Activated gamma-delta T cell (primary cell): ENCODE measurements at regions not wholly inside any gene's neighbourhood (a gene's known extent, or its start where the extent isn't known, plus 50 kb on each side); places are given as distances from the start of the nearest gene placed in this dataset.
"Not testable (repeated sequence)": the region's sequence is repeated elsewhere in the genome, so short reads cannot be mapped to it uniquely, and the experiment has no call there.

ENCODE experiments used
- DNase-seq: peaks from one replicate; lab custom pipeline; 2025; lab: John Stamatoyannopoulos, UW

DNA sequence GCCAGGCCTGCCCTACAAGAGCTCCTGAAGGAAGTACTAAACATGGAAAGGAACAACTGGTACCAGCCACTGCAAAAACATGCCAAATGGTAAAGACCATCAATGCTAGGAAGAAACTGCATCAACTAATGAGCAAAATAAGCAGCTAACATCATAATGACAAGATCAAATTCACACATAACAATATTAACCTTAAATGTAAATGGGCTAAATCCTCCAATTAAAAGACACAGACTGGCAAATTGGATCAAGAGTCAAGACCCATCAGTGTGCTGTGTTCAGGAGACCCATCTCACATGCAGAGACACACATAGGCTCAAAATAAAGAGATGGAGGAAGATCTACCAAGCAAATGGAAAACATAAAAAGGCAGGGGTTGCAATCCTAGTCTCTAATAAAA lies 119.0 kb upstream of the CARMIL1 start:
- DNase-seq, result not testable (repeated sequence)

DNA sequence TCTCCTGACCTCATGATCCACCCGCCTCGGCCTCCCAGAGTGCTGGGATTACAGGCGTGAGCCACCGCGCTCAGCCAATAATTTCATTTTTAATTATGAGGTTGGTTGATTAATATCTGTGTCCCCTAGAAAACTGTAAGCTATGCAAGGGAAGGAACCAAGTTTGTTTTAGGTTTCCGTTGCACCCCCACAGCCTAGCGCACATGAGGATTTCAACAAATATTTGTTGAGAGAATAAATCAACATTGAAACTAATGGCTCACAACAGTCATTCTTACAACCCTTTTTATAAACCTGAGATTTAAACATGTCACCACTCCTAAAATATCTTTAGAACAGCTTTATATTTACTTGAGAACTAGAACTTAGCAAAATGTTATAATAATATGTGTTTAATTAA lies 114.0 kb upstream of the CARMIL1 start:
- DNase-seq, result no peak

DNA sequence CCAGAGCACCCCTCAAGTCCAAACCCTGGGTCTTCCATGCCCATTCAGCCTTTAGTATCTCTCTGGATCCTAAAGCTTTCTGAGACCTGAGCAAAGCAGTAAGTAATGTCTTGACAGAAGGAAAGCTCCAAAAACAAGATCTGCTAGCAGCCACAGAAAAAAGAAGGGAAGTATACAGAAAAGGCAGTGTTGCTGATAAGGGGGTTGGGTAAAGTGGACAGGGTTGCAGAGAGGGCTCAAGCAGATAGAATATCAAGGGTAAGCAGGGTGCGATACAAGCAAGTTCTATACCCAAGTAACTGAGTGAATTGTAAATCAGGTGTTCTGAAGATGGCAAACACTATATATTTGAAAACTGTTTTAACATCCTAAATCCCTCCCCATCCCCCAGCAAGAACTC lies 113.4 kb upstream of the CARMIL1 start:
- DNase-seq, result no peak

DNA sequence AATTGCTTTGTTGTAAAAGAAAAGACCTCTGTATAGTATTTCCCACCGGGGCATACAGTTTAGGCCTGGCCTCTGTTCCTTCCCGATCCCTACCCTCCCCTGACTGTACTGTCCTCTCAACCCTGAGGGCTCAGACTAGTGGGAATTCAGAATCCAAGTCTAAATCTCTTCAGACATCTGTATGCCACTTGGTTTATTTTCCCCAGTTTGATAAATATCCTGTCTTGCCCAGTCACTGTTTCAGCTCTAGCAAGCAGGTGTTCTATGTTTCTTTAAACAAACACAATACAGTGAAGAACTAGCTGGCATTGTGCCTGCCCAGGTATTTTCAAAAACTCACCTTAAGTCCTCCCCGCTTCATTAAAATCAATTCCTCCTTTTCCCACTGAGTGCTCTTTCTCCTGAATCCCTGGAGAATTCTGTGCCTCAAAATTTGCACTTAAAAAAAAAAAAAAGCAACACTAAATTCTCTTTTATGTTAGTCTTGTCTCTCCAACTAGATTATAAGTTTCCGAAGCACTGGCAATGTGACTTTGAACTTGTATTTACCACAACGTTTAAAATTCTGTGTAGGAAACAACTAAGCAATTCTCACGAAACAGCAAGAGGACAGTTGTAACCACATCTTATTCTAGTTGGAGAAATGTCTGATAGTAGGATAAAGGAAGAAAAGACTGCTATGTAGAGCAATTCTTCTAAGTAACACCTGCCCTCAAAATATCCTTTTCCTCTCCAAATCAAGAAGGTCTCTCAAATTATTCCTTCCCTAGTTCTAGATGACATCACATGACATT lies 112.0 kb upstream of the CARMIL1 start:
- DNase-seq, result no peak

- DNase-seq, result no peak
These were observed 111.2 kb upstream of the CARMIL1 start for GRCh38 chr6:25167961-25168360.

DNA sequence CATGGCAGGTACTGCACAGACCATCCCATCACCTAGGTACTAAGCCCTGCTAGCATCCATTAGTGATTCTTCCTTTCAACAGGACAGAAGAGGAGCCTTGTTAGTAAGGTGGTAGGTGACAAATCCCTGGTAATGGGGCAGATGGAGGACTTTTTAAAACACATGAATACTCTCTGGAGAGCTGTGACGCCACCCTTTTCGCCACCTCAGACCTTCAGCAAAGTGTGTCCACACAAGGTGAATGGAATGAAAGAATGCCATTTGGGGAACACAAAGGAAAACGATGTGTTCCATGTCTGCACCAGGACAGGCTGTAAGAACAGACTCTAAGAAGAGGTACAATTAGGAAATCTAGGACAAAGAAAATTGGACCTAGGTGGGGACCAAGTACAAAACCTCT lies 110.5 kb upstream of the CARMIL1 start:
- DNase-seq, result no peak

GRCh38 chr6:25169553-25169952 lies 109.6 kb upstream of the CARMIL1 start:
- no peak for DNase-seq

GRCh38 chr6:25169961-25170360 lies 109.2 kb upstream of the CARMIL1 start:
- no peak for DNase-seq

GRCh38 chr6:25170640-25171039 lies 108.5 kb upstream of the CARMIL1 start:
- no peak for DNase-seq

DNA sequence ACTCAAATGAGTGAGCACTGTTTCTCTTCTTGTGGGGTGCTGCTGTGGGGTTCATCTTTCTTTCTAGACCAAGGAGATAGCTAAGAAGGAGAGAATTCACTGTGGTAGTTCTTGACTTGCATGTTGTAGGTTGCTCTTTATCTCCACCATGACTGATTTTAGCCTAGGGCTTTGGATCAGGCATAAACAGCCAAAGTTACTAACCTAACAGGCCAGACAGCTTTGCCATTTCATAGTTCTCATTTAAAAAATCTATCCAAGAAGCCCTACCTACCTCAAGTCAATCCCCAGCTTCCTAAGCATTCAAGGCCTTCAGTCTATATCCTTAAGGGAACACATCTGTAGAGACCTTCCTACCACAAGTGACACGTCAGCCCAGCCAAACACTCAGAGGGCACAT lies 107.9 kb upstream of the CARMIL1 start:
- DNase-seq, result no peak

DNA sequence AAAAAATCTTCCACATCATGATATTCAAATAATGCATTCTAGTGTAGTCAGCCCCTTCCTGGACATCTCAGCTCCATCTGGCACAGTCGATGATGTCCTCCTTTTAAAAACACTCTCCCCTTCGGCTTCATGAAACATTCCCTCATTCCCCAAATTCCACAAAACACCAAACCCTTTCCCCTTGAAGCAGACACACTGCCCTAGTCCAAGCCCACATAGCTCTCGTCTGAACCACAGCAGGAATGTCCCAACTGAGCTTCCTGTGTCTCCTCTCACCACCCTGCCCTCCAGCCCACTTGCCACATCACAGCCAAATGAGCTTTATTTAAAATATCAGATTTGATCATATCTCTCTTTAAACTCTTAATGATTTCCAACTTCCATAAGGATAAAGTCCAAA lies 106.4 kb upstream of the CARMIL1 start:
- no peak for DNase-seq

GRCh38 chr6:25173246-25173645 lies 105.9 kb upstream of the CARMIL1 start:
- no peak for DNase-seq

- DNase-seq, result no peak
These were observed 105.2 kb upstream of the CARMIL1 start for GRCh38 chr6:25173951-25174474.

- DNase-seq, result no peak
These were observed 104.5 kb upstream of the CARMIL1 start for GRCh38 chr6:25174678-25175077.

DNA sequence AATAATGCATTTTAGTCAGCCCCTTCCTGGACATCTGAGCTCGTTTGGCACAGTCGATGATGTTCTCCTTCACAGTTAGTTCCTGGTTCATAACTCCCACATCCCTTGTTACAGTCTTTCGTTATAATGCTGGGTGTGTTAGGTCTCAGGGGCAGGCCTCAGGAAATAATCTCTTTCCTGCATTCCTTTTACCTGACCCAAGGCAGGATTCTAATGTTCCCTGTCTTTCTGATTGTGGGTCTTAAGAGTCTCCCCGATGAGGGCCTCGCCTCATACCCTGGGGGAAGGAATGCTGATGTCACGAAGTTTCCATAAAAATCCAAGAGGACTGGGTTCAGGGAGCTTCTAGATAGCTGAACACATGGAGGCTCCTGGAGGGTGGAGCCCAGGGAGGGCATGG lies 104.0 kb upstream of the CARMIL1 start:
- no peak for DNase-seq

GRCh38 chr6:25175681-25176080 lies 103.5 kb upstream of the CARMIL1 start:
- no peak for DNase-seq

DNA sequence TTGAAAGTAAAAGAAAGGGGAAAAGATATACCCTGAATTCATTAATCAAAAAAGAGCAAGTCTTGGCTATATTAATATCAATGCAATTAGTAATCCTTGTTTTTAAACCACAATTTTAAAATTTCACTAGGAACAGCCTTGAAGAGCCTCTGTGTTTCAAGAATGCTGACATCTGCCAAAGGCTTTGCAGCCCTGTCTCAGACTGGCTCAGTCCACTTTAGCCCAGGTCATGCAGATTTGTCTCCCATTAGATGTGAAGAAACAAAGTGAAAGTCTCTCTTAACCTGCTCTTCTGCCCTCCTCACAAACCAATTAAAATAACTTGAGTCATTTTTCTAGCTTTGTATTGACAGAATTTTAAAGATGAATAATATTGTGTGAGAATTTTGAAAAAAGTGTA lies 102.7 kb upstream of the CARMIL1 start:
- DNase-seq, result no peak

DNA sequence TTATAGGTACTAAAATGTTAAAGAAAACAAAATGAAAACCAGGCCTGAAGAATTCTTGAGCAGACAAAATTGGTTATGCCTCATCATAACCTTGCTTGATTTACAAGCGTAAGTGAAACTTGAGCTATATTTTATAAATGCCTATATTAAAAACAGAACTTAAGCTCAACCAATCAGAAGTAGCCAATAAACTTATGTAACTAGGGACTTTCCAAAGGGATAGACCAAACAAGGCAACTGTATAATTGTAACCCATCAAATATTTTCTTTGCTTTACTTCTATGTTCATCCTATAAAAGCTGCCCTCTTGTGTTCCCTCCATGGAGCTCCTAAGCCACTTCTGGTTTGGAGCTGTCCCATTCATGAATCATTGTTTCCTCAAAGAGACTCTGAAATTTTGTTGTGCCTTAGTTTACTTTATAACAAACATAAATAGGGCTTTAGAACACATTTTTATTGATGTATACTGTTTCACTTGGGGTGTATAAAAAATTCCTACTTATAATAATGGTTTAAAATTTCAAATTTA lies 101.6 kb upstream of the CARMIL1 start:
- no peak for DNase-seq

DNA sequence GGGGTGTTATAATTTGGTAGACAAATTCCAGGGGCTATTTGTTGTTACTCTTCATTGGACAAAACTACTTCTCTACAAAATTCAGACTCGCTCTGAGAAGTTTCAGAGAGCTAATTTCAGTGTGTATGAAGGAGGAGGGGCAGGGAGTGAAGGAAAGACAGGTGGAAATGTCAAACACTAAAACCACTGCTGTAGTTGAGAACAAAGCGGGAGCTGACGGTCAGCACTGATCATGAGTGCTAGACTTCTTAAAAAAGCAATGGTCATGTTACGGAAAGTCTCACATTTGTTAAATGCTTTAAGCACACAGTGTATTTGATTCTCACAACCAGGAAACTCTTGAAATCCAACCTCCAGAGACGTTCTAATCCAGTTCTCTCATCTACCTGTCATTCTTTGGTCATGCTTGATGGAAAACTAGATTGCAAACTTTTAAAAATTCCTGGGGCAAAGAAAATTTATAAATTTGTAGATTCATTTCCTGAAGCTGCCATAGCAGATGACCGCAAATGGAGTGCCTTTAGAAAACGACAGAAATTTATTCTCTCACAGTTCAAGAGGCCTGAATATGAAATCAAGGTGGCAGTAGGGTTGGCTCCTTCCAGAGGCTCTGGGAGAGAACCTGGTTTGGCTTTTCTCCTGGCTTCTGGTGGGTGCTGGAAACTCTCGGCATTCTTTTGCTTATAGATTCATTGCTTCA lies 100.7 kb upstream of the CARMIL1 start:
- DNase-seq, result no peak

DNA sequence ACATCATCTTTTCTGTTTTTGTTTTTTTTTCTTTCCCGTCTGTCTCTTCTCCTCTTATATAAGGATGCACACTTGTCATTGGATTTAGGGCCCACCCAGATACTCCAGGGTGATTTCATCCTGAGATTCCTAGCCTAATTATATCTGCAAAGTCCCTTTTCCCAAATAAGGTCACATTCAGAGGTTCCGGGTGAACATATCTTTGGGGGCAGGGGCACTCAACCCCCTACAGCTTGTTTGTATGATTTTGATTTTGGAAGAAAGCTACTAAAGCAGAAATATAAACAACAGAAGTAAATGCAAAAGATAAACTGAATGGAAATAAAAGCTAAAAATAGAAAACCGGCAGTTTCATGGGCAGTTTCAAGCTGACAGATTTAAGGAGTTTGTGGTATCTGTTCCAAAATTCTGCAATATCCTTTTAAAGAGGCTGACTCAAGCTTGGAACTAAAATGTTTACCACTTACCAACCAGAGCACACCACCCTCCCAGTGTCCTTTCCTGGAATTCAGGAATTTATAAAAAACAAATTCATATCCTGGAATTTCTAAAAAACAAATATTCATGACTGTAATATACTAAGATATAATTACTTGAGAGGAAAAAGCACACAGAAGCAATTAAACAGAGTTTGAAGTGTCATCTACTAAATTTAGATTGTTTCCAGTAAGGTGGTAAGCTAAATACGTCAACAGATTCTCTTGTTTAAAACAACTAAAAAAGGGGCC lies 100.0 kb upstream of the CARMIL1 start:
- DNase-seq, result no peak

DNA sequence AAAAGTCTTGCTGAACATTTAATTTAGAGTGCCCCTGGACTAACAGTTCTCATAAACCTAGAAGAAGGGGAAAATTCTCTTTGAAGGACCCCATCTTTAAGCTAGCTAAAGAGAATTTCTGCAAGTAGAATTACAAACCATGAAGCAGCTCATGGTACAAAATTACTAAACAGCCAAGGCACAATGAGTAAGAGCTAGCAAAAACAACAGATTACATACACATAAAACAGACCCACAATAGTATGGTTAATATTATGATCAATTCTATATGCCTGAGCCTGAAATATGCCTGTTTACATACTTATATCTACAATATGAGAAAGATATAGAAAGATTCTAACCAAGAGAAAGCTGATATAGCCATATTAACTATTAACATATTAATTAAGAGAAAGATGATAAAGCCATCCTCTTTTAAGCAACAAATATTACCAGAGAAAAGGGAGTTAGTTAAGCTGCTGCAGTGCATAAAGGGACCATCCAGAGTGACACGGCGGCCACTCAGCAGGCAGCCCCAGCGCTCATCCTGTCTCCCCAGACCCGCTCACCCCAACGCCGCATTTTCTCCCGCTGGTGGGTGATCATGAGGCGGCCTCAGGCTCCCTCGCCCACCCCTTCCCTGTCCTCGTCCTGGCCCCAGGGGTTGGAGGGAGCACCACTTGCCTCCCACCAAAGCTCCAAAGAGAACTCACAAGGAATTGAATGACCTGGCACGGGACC lies 98.4 kb upstream of the CARMIL1 start:
- DNase-seq, result no peak

DNA sequence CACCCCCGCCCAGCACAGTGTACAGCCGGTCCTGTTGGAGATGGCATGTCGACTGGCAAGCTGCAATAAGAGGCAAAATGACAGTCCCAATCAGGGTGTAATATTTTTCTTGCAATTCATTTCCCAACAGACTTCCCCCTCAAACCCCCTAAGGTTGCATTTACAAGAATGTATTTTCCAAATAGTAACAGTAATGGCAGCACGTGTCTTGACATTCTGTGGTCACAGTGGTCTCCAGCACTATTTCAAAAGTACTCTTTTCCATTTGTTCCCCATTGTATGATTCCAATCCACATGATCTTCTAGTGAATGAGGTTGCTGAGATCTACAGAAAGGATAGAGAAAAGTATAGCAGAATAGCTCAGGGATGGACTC lies 97.8 kb upstream of the CARMIL1 start:
- no peak for DNase-seq
